Stimulated activated CD4-positive, alpha-beta T cell treated with anti-CD3 and anti-CD28 coated beads, Interleukin-2, amount 100 ng/mL, for 24 hours (primary cell): ENCODE measurements at regions not wholly inside any gene's neighbourhood (a gene's known extent, or its start where the extent isn't known, plus 50 kb on each side); places are given as distances from the start of the nearest gene placed in this dataset.

Experiments used
- DNase-seq, 2 donors: peaks; one replicate each; pipeline ENCODE4 v3.0.0-alpha.2; 2020

DNA sequence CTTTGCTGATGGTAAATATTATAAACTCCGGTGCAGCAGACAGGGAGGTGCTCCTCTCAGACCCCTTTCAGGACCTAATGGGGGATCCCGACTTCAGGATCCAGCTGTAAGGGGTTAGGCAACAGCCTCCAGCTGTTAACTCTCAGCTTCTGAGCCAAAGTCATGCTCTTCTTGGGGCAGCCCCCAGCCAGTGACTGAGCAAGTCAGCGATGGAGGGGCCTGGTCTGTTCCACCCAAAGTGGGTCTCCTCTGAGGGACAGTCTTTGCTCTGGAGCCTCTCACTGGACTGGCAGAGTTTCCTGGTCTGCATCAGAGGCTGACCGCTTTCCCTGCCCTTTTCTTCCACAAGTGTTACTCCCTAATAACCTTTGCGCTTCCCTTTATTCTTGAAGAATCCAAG lies 184.2 kb upstream of the DIO3 start:
- DNase-seq, result no peak

DNA sequence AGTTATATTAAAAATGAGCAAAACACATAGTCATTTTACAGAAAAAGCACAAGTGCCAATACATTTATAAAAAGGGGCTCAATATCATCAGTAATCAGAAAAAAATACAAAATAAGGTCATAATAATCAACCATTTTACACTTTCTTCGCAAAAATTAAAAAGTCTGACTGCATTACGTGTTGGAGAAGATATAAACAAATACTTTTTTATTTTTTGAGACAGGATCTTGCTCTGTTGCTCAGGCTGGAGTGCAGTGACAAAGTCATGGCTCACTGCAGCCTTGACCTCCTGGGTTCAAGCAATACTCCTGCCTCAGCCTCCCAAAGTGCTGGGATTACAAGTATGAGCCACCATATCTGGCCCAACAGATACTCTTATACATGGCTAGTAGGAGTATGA lies 181.5 kb upstream of the DIO3 start:
- DNase-seq, result no peak

DNA sequence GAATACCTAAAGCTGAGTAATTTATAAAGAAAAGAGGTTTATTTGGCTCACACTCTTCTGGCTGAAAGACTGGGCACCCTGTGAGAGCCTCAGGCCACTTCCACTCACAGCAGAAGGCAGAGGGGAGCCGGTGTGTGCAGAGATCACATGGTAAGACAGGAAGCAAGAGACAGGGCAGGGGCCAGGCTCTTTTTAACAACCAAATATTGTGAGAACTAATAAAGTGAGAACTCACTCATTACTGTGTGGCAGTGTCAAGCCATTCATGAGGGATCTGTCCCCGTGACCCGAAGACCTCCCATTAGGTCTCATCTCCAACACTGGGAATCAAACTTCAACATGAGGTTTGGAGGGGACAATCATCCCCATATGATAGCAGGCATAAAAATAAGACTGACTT lies 180.8 kb upstream of the DIO3 start:
- DNase-seq, result no peak

- DNase-seq, result no peak
Measured at GRCh38 chr14:101380940-101381339, 180.4 kb upstream of the DIO3 start.

DNA sequence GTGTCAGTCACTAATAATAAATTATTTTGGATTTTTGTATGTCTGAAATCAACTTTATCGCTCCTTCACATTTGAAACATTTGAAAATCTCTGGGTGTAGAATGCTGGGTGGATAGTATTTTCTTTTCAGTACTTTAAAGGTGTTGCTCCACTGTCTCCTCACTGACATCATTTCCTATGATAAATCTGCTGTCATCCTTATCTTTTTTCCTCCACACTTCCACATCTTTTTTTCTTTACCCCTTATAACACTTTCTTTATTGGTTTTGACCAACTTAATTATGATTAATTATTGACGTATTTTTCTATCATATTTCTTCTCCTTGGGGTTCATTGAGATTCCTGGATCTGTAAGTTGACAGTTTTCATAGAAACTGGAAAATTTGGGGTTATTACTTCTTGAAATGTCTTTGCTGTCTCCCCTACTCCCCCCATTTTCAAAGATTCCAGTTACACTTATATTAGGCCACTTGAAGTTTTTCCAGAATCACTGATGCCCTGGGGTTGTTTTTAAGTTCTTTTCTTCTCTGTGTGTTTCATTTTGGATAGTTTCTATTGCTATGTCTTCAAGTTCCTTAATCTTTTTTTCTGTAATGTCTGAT lies 177.5 kb upstream of the DIO3 start:
- no peak for DNase-seq

- DNase-seq, result no peak
Measured at GRCh38 chr14:101394374-101394773, 166.9 kb upstream of the DIO3 start.

GRCh38 chr14:101395779-101396178 lies 165.5 kb upstream of the DIO3 start:
- DNase-seq, result no peak

GRCh38 chr14:101397206-101397605 lies 164.1 kb upstream of the DIO3 start:
- DNase-seq, result no peak

- DNase-seq, result no peak
Measured at GRCh38 chr14:101398011-101398410, 163.3 kb upstream of the DIO3 start.

GRCh38 chr14:101399737-101400517 lies 161.4 kb upstream of the DIO3 start:
- DNase-seq, result no peak

DNA sequence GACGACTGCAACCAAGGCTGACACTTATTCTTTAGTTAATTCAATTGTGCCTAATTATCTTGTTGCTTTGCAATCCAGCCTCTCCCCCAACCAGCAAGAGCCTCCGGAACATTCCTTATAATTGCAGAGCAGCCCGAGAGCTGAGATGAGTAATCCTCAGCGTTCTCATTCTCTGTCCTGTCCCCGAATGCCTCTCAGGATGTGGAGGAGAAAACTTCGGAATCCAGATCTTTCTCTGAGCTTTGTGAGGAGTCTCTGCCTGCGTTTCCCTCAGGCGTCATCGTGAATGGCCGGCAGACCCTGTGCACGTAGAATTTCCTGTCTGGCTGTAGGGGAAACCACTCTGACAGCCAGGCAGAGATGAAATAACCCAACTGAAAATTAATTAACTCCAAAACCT lies 160.5 kb upstream of the DIO3 start:
- no peak for DNase-seq

DNA sequence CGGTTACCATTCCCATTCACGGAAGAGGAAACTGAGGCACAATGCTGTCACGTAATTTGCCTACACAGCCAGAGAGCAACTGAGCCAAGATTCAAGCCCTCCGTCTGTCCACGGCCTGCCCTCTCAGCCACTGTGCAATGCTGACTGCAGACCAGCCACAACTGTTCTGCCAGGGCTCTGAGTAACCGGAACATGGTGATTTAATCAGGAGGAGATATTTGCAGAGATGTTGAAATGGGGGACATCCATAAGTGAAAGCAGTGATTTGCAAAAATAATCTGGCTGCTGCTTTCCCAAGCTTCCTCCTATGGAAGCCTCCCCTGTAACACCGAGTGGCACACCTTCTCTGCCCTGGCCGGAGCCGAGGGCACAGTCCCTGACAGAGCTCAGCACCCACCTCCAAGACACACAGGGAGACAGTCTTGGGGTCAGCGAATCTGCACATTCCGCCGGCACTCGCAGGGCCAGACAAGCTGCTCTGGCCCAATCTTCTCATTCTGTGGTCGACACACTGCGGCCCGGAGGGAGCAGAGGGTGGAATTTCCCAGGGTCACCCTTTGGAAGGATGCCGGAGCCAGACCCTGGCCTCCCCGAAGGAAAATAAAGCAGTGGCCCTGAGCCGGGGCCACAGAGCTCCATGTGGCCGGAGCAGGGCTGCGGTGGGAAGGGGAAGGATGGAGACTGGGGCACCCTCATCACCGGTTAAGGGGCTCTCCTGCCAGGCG lies 158.2 kb upstream of the DIO3 start:
- DNase-seq, result no peak

- no peak for DNase-seq
Measured at GRCh38 chr14:101404426-101405170, 156.7 kb upstream of the DIO3 start.

DNA sequence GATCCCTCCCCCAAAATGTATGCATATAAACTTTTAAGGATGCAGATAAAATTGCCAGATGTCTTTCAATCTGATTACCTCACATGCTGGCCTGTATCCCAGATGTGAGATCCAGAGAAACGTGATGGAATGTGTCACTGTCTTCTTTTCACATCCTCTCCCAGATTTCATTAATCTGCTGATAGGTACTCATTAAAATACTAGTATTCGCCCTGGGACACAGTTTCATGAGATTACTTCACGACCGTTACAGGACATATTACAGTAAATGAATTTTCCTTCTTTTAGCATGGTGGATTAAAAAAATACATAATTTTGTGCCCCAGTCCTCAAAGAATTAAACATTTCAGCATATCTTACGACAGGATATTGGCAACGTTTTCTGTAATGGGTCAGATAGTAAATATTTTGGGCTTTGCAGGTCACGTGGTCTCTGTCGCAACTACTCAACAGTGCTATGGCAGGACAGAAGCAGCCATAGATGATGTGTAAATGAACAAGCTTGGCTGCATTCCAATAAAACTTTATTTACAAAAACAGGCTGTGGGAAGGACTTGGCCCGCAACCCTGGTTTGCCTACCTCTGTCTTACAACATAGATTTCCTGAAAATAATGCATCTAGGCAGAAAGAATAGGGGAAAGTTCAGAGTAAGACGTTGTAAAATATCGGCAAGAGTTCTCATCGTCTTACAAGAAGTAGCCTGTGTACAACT lies 156.0 kb upstream of the DIO3 start:
- DNase-seq, result no peak

- no peak for DNase-seq
Measured at GRCh38 chr14:101406921-101407320, 154.4 kb upstream of the DIO3 start.

GRCh38 chr14:101407328-101407727 lies 154.0 kb upstream of the DIO3 start:
- no peak for DNase-seq

- no peak for DNase-seq
Measured at GRCh38 chr14:101408077-101408831, 153.0 kb upstream of the DIO3 start.

- DNase-seq, result no peak
Measured at GRCh38 chr14:101409006-101409543, 152.2 kb upstream of the DIO3 start.

DNA sequence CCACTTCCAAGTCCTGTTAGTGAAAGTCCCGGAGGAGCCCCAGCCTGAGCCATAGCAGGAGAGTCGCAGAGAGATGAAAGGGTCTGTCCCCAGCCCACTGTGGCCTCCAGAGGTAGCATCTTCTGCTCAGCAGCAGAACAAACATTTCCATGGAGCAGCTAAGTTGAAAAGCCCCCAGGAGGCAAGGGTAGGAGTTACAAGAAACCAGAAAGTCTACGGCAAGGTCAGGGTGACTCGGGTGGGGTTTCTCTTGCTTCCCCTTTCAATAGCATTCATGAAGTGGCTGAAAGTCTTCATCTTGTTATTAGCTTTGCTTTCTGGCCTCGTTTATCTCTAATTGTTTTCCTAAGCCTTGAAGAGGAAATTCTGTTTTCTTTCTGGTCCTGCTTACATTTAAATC lies 151.2 kb upstream of the DIO3 start:
- no peak for DNase-seq

- DNase-seq, result no peak
Measured at GRCh38 chr14:101411151-101411550, 150.1 kb upstream of the DIO3 start.

DNA sequence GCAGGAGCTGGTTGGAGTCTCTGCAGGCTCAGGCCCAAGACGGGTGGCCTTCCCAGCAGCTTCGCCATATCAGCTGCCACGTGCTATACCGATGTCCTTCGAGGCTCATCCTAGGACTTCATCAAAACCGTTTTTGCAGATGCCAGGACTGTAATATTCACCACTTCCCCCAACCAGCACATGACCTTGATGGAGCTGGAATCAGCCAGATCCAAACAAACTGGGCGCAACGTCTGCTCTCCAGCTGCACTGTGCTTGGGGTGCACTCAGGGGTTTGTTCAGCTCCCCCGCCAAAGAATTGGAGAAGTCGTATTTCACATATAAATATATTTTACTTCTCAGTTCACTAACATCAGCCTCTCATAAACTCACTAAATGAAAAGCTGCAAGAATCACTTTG lies 149.5 kb upstream of the DIO3 start:
- DNase-seq, result no peak

GRCh38 chr14:101412739-101413138 lies 148.6 kb upstream of the DIO3 start:
- no peak for DNase-seq
